KMS-11 (cell line): ENCODE measurements at regions not wholly inside any gene's neighbourhood (a gene's known extent, or its start where the extent isn't known, plus 50 kb on each side); places are given as distances from the start of the nearest gene placed in this dataset.
A peak's percentile ranks its signal among the peaks of the same experiment; 100 is the strongest.

Experiments
- H2AFZ ChIP-seq: fragments of 200-600 bp; sonication (generic); 2 replicates; pipeline ENCODE4 v1.6.1; 2016; ENCODE audit warnings: antibody characterized with exemption, mixed run types, low read depth
- H3K27ac ChIP-seq: fragments of 200-600 bp; sonication (generic); 2 replicates; pipeline ENCODE4 v1.6.1; 2016; ENCODE audit warnings: mild to moderate bottlenecking, mixed run types
- H3K27me3 ChIP-seq: fragments of 200-600 bp; sonication (generic); 2 replicates; pipeline ENCODE4 v1.6.1; 2017; ENCODE audit warnings: mild to moderate bottlenecking, low read depth, mixed run types, moderate library complexity; ENCODE audit not compliant: insufficient read depth
- H3K36me3 ChIP-seq: fragments of 200-600 bp; sonication (generic); 2 replicates; pipeline ENCODE4 v1.6.1; 2017; ENCODE audit warnings: mild to moderate bottlenecking, mixed run types; ENCODE audit not compliant: insufficient read depth
- H3K4me1 ChIP-seq: fragments of 200-600 bp; sonication (generic); 2 replicates; pipeline ENCODE4 v1.6.1; 2016; ENCODE audit warnings: mild to moderate bottlenecking, low read depth, mixed run types; ENCODE audit not compliant: poor library complexity, severe bottlenecking
- H3K4me2 ChIP-seq: fragments of 200-600 bp; sonication (generic); 2 replicates; pipeline ENCODE4 v1.7.0; 2016; ENCODE audit warnings: mild to moderate bottlenecking, mixed run types
- H3K4me3 ChIP-seq: fragments of 200-600 bp; sonication (generic); IDR thresholded peaks from 2 replicates; pipeline ENCODE4 v1.6.1; 2017; ENCODE audit warnings: low read depth, low read length, mixed read lengths; ENCODE audit not compliant: insufficient read depth
- H3K79me2 ChIP-seq: fragments of 200-600 bp; sonication (generic); 2 replicates; pipeline ENCODE4 v1.6.1; 2016; ENCODE audit warnings: low read depth, mixed run types; ENCODE audit not compliant: insufficient read depth
- H3K9ac ChIP-seq: fragments of 200-600 bp; sonication (generic); 2 replicates; pipeline ENCODE4 v1.6.1; 2016; ENCODE audit warnings: mild to moderate bottlenecking, mixed run types
- H4K20me1 ChIP-seq: fragments of 200-600 bp; sonication (generic); 2 replicates; pipeline ENCODE4 v1.6.1; 2016; ENCODE audit warnings: mild to moderate bottlenecking, mixed run types; ENCODE audit not compliant: insufficient read depth
- TF ChIP-seq, protein P1 (sequence below): fragments of 200-600 bp; sonication (generic); conservative IDR thresholded peaks from 2 replicates; pipeline ENCODE4 v1.6.1; 2017; ENCODE audit warnings: low read depth, mild to moderate bottlenecking, antibody characterized with exemption, low read length, moderate library complexity, mixed read lengths

DNA sequence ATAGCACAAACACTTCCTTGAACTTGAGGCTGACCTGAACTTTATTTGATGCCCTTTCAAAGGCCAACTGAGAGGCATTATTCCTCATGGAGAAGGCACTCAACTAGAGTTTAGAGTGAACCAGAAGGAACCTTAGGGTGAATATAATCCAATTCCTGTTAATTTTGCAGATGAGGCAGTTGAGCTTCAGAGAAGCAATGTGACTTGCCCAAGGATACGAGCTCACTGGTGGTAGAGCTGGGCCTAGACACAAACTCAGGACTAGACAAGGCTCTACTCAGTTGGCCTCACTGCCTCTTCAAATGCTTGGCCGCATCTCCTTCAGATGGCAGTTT is 172.7 kb upstream of the ADAMTS9 start:
- Histone ChIP-seq H3K27me3 (no peaks in the 10 kb centered on the region), H3K9ac (0 out of 2 replicates have a peak overlapping the region, but pooled peaks have one; percentile 23), H2AFZ (peak overlapping the region; percentile 18; the same call in 1 of the 2 replicates), H3K79me2 (no peaks in the 10 kb centered on the region), H3K4me2 (peak overlapping the region; percentile 61; the same call in 1 of the 2 replicates), H3K4me1 (peaks cover 33% of the 10 kb centered on the region), H3K36me3 (no peaks in the 10 kb centered on the region), H4K20me1 (no peaks in the 10 kb centered on the region), H3K4me3 (no peak overlapping the region), H3K27ac (peak overlapping the region; percentile 85)
- TF ChIP-seq, protein P1, sequence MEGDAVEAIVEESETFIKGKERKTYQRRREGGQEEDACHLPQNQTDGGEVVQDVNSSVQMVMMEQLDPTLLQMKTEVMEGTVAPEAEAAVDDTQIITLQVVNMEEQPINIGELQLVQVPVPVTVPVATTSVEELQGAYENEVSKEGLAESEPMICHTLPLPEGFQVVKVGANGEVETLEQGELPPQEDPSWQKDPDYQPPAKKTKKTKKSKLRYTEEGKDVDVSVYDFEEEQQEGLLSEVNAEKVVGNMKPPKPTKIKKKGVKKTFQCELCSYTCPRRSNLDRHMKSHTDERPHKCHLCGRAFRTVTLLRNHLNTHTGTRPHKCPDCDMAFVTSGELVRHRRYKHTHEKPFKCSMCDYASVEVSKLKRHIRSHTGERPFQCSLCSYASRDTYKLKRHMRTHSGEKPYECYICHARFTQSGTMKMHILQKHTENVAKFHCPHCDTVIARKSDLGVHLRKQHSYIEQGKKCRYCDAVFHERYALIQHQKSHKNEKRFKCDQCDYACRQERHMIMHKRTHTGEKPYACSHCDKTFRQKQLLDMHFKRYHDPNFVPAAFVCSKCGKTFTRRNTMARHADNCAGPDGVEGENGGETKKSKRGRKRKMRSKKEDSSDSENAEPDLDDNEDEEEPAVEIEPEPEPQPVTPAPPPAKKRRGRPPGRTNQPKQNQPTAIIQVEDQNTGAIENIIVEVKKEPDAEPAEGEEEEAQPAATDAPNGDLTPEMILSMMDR, result no peak

DNA sequence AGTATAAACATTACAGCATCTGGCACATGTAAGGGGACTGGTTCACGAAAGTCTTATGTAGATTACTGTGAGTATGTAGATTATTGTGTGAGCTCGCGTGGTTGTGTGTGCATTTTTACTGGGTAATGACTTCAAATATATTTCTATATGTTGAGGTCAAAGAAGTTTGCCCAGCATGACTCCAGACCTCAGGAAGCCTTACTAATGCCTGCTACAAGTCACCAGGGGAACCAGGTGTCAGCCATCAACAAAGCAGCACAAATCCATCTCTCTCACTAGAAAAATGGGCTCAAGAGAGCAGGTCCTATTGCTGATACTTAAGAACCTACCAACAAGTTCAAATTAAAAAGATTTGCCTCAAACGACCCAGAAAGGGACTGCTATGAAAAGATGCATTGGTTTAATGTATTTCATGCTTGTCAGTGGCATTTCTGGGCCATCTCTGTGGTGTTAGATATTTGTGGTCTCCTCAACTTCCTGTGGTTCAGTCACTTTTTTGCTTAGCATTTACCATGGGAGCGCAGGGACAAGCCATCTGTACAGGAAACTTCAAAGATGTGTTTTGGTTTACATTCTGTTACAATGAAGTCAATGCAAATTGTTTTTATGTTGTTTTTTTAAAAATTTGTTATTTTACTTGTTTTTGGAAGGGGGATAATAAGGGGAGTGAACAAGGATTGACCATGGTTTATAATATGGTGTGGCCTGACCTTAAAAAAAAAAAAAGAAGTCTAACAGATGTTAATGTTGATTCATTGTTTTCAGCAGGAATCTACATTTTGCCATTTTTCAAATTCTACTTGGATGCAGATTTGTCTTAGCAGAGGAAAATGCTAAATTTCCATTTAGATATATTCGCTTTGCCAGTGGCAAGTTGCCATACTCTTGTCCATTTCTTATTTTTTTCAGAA is 172.1 kb upstream of the ADAMTS9 start:
- Histone ChIP-seq H3K9ac (peak overlapping the region; percentile 23; the same call in 1 of the 2 replicates), H4K20me1 (no peaks in the 10 kb centered on the region), H3K4me1 (peaks cover 33% of the 10 kb centered on the region), H3K4me2 (peak overlapping the region; percentile 61), H3K36me3 (no peaks in the 10 kb centered on the region), H2AFZ (peak overlapping the region; percentile 28; the same call in 1 of the 2 replicates), H3K27ac (peak overlapping the region; percentile 85), H3K79me2 (no peaks in the 10 kb centered on the region), H3K27me3 (no peaks in the 10 kb centered on the region), H3K4me3 (no peak overlapping the region)
- TF ChIP-seq, protein P1, result no peak

DNA sequence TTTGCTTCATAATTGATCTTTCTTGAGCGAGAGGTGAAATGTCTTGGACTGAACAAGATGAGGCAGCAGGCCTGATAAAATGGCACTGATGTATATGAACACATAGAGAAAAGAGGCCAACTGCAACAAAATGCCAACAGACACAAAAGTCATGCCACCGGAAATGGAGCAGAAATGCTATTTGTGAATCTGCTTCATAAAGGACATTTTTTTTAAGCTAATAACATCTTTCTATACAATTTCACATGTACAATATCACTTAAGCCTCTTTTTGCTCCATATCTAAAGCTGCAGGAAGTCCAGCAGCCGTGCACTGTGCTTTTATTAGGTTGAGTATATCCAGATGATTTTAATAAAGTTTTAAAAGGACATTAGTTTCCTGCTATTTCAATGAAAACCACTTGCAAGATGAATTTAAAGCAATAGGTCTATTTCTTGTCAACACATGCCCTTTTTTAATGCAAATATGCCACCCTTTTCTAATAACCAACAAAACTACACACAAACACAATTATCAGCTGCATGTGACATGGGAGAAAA is 169.2 kb upstream of the ADAMTS9 start:
- no peak overlapping the region for H3K27ac ChIP-seq

DNA sequence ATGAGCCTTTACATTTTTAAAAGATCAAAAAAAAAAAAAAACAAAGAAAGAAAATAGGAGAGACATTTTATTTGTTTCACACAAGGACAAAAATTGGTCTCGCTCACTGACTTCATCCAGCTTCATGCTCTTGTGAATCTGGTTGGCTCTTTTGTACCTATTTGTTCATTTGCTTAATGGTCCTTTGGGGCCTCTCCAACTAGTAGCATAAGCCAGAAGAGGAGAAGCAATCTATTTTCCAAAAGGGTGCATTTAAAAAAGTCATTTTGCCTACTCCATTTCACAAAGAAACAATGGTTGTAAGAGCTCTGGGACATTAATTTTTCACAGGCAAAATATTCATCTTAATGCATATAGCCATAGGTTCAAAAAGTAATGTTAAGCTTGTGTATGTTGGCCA is 168.3 kb upstream of the ADAMTS9 start:
- Histone ChIP-seq H2AFZ (no peak overlapping the region), H3K4me3 (no peak overlapping the region), H3K36me3 (no peaks in the 10 kb centered on the region), H3K4me1 (peaks cover 31% of the 10 kb centered on the region), H3K4me2 (no peak overlapping the region), H3K79me2 (no peaks in the 10 kb centered on the region), H3K9ac (no peak overlapping the region), H4K20me1 (no peaks in the 10 kb centered on the region), H3K27ac (no peak overlapping the region), H3K27me3 (no peaks in the 10 kb centered on the region)
- TF ChIP-seq, protein P1, result no peak

More for the DNA sequence above, 169.2 kb upstream of the ADAMTS9 start:
- no peak overlapping the region for H2AFZ ChIP-seq
- TF ChIP-seq, protein P1, result no peak
- no peaks in the 10 kb centered on the region for H3K36me3 ChIP-seq
- H3K27me3 ChIP-seq, result no peaks in the 10 kb centered on the region
- peaks cover 33% of the 10 kb centered on the region for H3K4me1 ChIP-seq
- no peaks in the 10 kb centered on the region for H4K20me1 ChIP-seq
- no peaks in the 10 kb centered on the region for H3K79me2 ChIP-seq
- H3K9ac ChIP-seq, result no peak overlapping the region
- no peak overlapping the region for H3K4me3 ChIP-seq
- no peak overlapping the region for H3K4me2 ChIP-seq
